Right lobe of liver (tissue), 6 donors: ENCODE measurements at regions not wholly inside any gene's neighbourhood (a gene's known extent, or its start where the extent isn't known, plus 50 kb on each side); places are given as distances from the start of the nearest gene placed in this dataset.

Experiments used
- ATAC-seq, 4 donors: fragments of 200-7000 bp; cut with Tn5 transposase; one replicate each; pipeline ENCODE4 v1.9.1; 2020; ENCODE audit warnings: mild to moderate bottlenecking in 4 of 4, moderate library complexity in 4 of 4
- DNase-seq, 3 donors: peaks; one replicate each; pipeline ENCODE4 v3.0.0-alpha.2; 2020
- H3K27ac ChIP-seq, 3 donors: fragments of 200-600 bp; one replicate each; pipeline ENCODE4 v1.8.0; 2022
- H3K27me3 ChIP-seq, 2 donors: fragments of 200-600 bp; one replicate each; pipeline ENCODE4 v1.8.0; 2022
- H3K36me3 ChIP-seq, 4 donors: fragments of 200-600 bp; sonication (generic) in 1 of 4; one replicate each; pipeline versions ENCODE4 v1.5.1 to v1.8.0; 2017 to 2022; ENCODE audit warnings: control low read depth in 1 of 4
- H3K4me1 ChIP-seq, 4 donors: fragments of 200-600 bp; sonication (generic) in 1 of 4; one replicate each; pipeline versions ENCODE4 v1.5.1 to v1.8.0; 2017 to 2022; ENCODE audit warnings: control low read depth in 1 of 4
- H3K4me3 ChIP-seq, 3 donors: fragments of 200-600 bp; one replicate each; pipeline ENCODE4 v1.8.0; 2022
- H3K9me3 ChIP-seq, 4 donors: fragments of 200-600 bp; sonication (generic) in 1 of 4; one replicate each; pipeline versions ENCODE4 v1.5.1 to v1.8.0; 2017 to 2022; ENCODE audit warnings: control low read depth in 1 of 4
- POLR2A ChIP-seq: fragments of 450-650 bp; IDR thresholded peaks from one replicate; pipeline ENCODE4 v1.6.1; 2017; ENCODE audit warnings: antibody characterized with exemption, mild to moderate bottlenecking
- WGBS: methylation state at CpG from one replicate; pipeline ENCODE4 v1.1.6; 2018; ENCODE audit warnings: low coverage, low lambda C conversion rate; ENCODE audit not compliant: insufficient coverage; ENCODE audit errors: missing lambda C conversion rate; 5-methylcytosine and 5-hydroxymethylcytosine counted together
- intact Hi-C, 2 donors: fragments of 100-400 bp; cut with DNase I; formaldehyde crosslinking; loops; one replicate each; pipeline versions ENCODE4 v1.11.2 to v1.14.1; 2022
- TF ChIP-seq, protein P1 (sequence below), 4 donors: fragments of 200-600 bp in 3 of 4; fragments of 450-650 bp in 1 of 4; IDR thresholded peaks; one replicate each; pipeline versions ENCODE4 v1.5.1 to v1.8.0; 2016 to 2022; ENCODE audit warnings: antibody characterized with exemption in 4 of 4, mild to moderate bottlenecking in 2 of 4
- donor health status: DM: no; HTN: yes; CAD: no.
- donor health status: DM: no; HTN: no; CAD: no.
- donor health status: DM: no; HTN: no; CAD: no.
- donor health status: DM: no; HTN: yes; CAD: no.
- donor health status: DM: no; HTN: yes; CAD: no.

- Histone ChIP-seq H3K4me1 (no peaks in the 10 kb centered on the region), H3K36me3 (no peaks in the 10 kb centered on the region), H3K27ac (no peak overlapping the region), H3K27me3 (no peaks in the 10 kb centered on the region), H3K4me3 (no peak overlapping the region), H3K9me3 (no peaks in the 10 kb centered on the region)
- peak in 2 of 4 donors; percentile 37 to 55 for ATAC-seq
- intact Hi-C loops, result no loop called here
- TF ChIP-seq, protein P1, sequence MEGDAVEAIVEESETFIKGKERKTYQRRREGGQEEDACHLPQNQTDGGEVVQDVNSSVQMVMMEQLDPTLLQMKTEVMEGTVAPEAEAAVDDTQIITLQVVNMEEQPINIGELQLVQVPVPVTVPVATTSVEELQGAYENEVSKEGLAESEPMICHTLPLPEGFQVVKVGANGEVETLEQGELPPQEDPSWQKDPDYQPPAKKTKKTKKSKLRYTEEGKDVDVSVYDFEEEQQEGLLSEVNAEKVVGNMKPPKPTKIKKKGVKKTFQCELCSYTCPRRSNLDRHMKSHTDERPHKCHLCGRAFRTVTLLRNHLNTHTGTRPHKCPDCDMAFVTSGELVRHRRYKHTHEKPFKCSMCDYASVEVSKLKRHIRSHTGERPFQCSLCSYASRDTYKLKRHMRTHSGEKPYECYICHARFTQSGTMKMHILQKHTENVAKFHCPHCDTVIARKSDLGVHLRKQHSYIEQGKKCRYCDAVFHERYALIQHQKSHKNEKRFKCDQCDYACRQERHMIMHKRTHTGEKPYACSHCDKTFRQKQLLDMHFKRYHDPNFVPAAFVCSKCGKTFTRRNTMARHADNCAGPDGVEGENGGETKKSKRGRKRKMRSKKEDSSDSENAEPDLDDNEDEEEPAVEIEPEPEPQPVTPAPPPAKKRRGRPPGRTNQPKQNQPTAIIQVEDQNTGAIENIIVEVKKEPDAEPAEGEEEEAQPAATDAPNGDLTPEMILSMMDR (IDR thresholded peaks at IDR 0.05), result no peak
- no peak for TF ChIP-seq POLR2A
- WGBS, result 32% methylated on average over 6 of the region's 6 CpGs
- no peak for DNase-seq
Observed at GRCh38 chr7:81608748-81609382, 161.0 kb downstream of the HGF start.

DNA sequence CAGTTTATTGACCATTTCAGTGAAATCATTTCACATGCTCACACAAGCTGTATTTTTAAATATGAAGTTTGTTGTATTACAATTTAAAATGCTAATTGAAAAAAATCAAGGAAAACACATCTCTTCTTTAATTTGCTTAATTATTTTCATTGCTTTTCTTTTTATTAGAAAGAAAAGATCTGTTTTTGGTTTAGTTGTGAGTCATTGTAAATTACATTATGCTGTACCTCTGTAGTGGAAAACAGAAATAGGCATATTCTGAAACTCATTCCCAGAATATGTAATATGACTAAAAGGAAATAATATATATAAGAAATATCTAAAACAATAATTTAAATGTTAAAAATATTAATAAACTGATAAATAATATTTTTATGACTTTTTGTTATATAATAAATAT is 161.9 kb downstream of the HGF start:
- H3K4me3 ChIP-seq, result no peak overlapping the region
- no peak for ATAC-seq
- H3K4me1 ChIP-seq, result no peaks in the 10 kb centered on the region
- H3K9me3 ChIP-seq, result no peaks in the 10 kb centered on the region
- intact Hi-C loops, result no loop called here
- DNase-seq, result no peak
- no peaks in the 10 kb centered on the region for H3K27me3 ChIP-seq
- H3K27ac ChIP-seq, result no peak overlapping the region
- TF ChIP-seq, protein P1 (IDR thresholded peaks at IDR 0.05), result no peak
- TF ChIP-seq POLR2A, result no peak
- no peaks in the 10 kb centered on the region for H3K36me3 ChIP-seq

- DNase-seq (no peak), ATAC-seq (peak in 1 of 4 donors; percentile 63)
- H3K36me3 ChIP-seq, result no peaks in the 10 kb centered on the region
- H3K4me3 ChIP-seq, result no peak overlapping the region
- no peaks in the 10 kb centered on the region for H3K9me3 ChIP-seq
- H3K27ac ChIP-seq, result no peak overlapping the region
- intact Hi-C loops, result no loop called here
- TF ChIP-seq POLR2A, result no peak
- TF ChIP-seq, protein P1 (IDR thresholded peaks at IDR 0.05), result no peak
- WGBS, result 47% methylated on average over 3 of the region's 3 CpGs
- H3K4me1 ChIP-seq, result no peaks in the 10 kb centered on the region
- H3K27me3 ChIP-seq, result no peaks in the 10 kb centered on the region
Observed at GRCh38 chr7:81606078-81606863, 163.6 kb downstream of the HGF start.

GRCh38 chr7:81605493-81605892 is 164.4 kb downstream of the HGF start:
- Histone ChIP-seq H3K4me1 (no peaks in the 10 kb centered on the region), H3K9me3 (no peaks in the 10 kb centered on the region), H3K36me3 (no peaks in the 10 kb centered on the region), H3K27ac (no peak overlapping the region), H3K4me3 (no peak overlapping the region), H3K27me3 (no peaks in the 10 kb centered on the region)
- intact Hi-C loops, result no loop called here
- DNase-seq (no peak), ATAC-seq (peak in 1 of 4 donors; percentile 70)
- TF ChIP-seq, protein P1 (IDR thresholded peaks at IDR 0.05), result no peak
- TF ChIP-seq POLR2A, result no peak
- 59% methylated on average over 4 of the region's 4 CpGs for WGBS
